ENCODE measurements at regions not wholly inside any gene's neighbourhood (a gene's known extent, or its start where the extent isn't known, plus 50 kb on each side); places are given as distances from the start of the nearest gene placed in this dataset.

DNA sequence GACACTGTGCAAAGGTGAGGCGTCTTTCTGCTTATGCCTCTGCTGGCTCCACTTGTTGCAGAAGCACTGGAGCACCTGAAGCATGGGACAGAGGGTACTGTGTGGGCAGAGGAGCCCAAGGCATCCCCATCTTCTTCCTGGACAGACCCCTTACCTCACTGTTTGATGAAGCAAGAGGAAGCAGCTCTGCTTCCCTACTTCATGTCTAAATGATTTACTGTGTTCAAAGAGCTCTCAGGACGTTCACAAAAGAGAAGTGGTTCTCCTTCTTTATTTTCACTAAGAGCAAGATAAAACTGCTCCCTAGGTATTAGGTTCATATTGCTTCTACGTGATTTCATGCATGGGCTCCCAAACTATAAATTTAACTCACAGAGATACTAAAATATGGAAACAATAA, 1635.4 kb upstream of the SLC10A2 start:
- no peak for TF ChIP-seq CTCF (conservative IDR thresholded peaks at IDR 0.05; ENCODE audit: low read depth, low read length)
- no peak for TF ChIP-seq CEBPB (IDR thresholded peaks at IDR 0.05; ENCODE audit: low read depth, low read length)
- TF ChIP-seq BHLHE40 (IDR thresholded peaks at IDR 0.05; ENCODE audit: low read depth, low read length): no peak
- no peak for TF ChIP-seq POLR2A (IDR thresholded peaks at IDR 0.05; ENCODE audit: low read depth, low read length)
- no peak for TF ChIP-seq USF2 (IDR thresholded peaks at IDR 0.05; ENCODE audit: low read depth, low read length)
- TF ChIP-seq RAD21 (IDR thresholded peaks at IDR 0.05; ENCODE audit: low read length): no peak
- no peak for TF ChIP-seq NFE2L2 (IDR thresholded peaks at IDR 0.05; ENCODE audit: low read depth, low read length)
- no peak for TF ChIP-seq RCOR1 (IDR thresholded peaks at IDR 0.05; ENCODE audit: insufficient replicate concordance, low read length)
- TF ChIP-seq CHD1 (IDR thresholded peaks at IDR 0.05; ENCODE audit: low read depth, low read length): no peak
- no peak for TF ChIP-seq FOS (IDR thresholded peaks at IDR 0.05; ENCODE audit: low read depth, low read length)
- no peak for TF ChIP-seq MXI1 (IDR thresholded peaks at IDR 0.05; ENCODE audit: borderline replicate concordance, low read depth, low read length)

All from IMR-90 (cell line).